Retinal pigment epithelial cell (primary cell): ENCODE measurements at regions not wholly inside any gene's neighbourhood (a gene's known extent, or its start where the extent isn't known, plus 50 kb on each side); places are given as distances from the start of the nearest gene placed in this dataset.

Experiments used
- DNase-seq: peaks from one replicate; pipeline ENCODE4 v3.0.0-alpha.2; 2010; ENCODE audit warnings: low read depth
- H3K4me3 ChIP-seq: 2 replicates; pipeline ENCODE4 v1.5.1; 2011; ENCODE audit warnings: mild to moderate bottlenecking, low read length, control low read depth, moderate library complexity
- CTCF ChIP-seq: conservative IDR thresholded peaks from 2 replicates; pipeline ENCODE4 v1.5.1; 2011; ENCODE audit warnings: low read depth, low read length, control low read depth, inconsistent platforms

- DNase-seq = no peak
- TF ChIP-seq CTCF = no peak
- no peak overlapping the region for H3K4me3 ChIP-seq
Observed at GRCh38 chr2:177124371-177124770, 88.2 kb upstream of the HNRNPA3 start.

- H3K4me3 ChIP-seq = no peak overlapping the region
- TF ChIP-seq CTCF = no peak
- DNase-seq = no peak
Observed at GRCh38 chr2:177127821-177128220, 84.8 kb upstream of the HNRNPA3 start.

GRCh38 chr2:177129610-177130009, 83.0 kb upstream of the HNRNPA3 start:
- no peak for DNase-seq

GRCh38 chr2:177131858-177132257, 80.7 kb upstream of the HNRNPA3 start:
- DNase-seq = no peak
- no peak for TF ChIP-seq CTCF
- no peak overlapping the region for H3K4me3 ChIP-seq

More at GRCh38 chr2:177129610-177130009, 83.0 kb upstream of the HNRNPA3 start:
- no peak overlapping the region for H3K4me3 ChIP-seq
- TF ChIP-seq CTCF = no peak

GRCh38 chr2:177138823-177139222, 73.8 kb upstream of the HNRNPA3 start:
- no peak overlapping the region for H3K4me3 ChIP-seq

GRCh38 chr2:177141866-177142265, 70.7 kb upstream of the HNRNPA3 start:
- no peak overlapping the region for H3K4me3 ChIP-seq
- no peak for DNase-seq
- no peak for TF ChIP-seq CTCF

More at GRCh38 chr2:177138823-177139222, 73.8 kb upstream of the HNRNPA3 start:
- DNase-seq = no peak
- TF ChIP-seq CTCF = no peak

- DNase-seq = no peak
- TF ChIP-seq CTCF = no peak
- H3K4me3 ChIP-seq = no peak overlapping the region
Observed at GRCh38 chr2:177143444-177143843, 69.2 kb upstream of the HNRNPA3 start.
